Calu3 (cell line): ENCODE measurements at regions not wholly inside any gene's neighbourhood (a gene's known extent, or its start where the extent isn't known, plus 50 kb on each side); places are given as distances from the start of the nearest gene placed in this dataset.

Experiments
- BruUV-seq: library from RNA; stranded (reverse); fragments of 400-500 nt; replicated peaks from 2 replicates; lab custom pipeline; 2021; lab: Mats Ljungman, UMichigan
- CTCF ChIA-PET: fragments of 300-600 bp; sonication (Branson Sonifier 250); formaldehyde crosslinking; loops from one replicate; lab custom pipeline; 2022; ENCODE audit warnings: antibody characterized with exemption; lab: Charles Lee
- DNase-seq: peaks from one replicate; pipeline ENCODE4 v3.0.0; 2022
- H3K27ac Mint-ChIP-seq: one replicate; pipeline ENCODE4 v1.8.0; 2022; ENCODE audit warnings: mixed read lengths; ENCODE audit not compliant: unreplicated experiment
- H3K27me3 Mint-ChIP-seq: one replicate; pipeline ENCODE4 v1.8.0; 2022; ENCODE audit warnings: mixed read lengths; ENCODE audit not compliant: unreplicated experiment
- H3K36me3 Mint-ChIP-seq: one replicate; pipeline ENCODE4 v1.8.0; 2022; ENCODE audit warnings: mild to moderate bottlenecking, moderate library complexity, mixed read lengths; ENCODE audit not compliant: insufficient read depth, unreplicated experiment
- H3K4me1 Mint-ChIP-seq: one replicate; pipeline ENCODE4 v1.8.0; 2022; ENCODE audit warnings: mild to moderate bottlenecking, low read depth, mixed read lengths; ENCODE audit not compliant: unreplicated experiment
- H3K4me3 Mint-ChIP-seq: one replicate; pipeline ENCODE4 v1.8.0; 2022; ENCODE audit warnings: mild to moderate bottlenecking, low read depth, moderate library complexity, mixed read lengths; ENCODE audit not compliant: unreplicated experiment
- H3K9me3 Mint-ChIP-seq: one replicate; pipeline ENCODE4 v1.8.0; 2022; ENCODE audit warnings: low read depth, mixed read lengths; ENCODE audit not compliant: unreplicated experiment
- intact Hi-C: fragments of 100-400 bp; cut with micrococcal nuclease; formaldehyde crosslinking; loops from one replicate; pipeline ENCODE4 v1.10.0; 2022; ENCODE audit not compliant: unreplicated experiment
- TF ChIP-seq, protein P1 (sequence below): fragments of 200-600 bp; IDR thresholded peaks from one replicate; pipeline ENCODE4 v1.8.0; 2022; ENCODE audit warnings: antibody characterized with exemption; ENCODE audit not compliant: unreplicated experiment

DNA sequence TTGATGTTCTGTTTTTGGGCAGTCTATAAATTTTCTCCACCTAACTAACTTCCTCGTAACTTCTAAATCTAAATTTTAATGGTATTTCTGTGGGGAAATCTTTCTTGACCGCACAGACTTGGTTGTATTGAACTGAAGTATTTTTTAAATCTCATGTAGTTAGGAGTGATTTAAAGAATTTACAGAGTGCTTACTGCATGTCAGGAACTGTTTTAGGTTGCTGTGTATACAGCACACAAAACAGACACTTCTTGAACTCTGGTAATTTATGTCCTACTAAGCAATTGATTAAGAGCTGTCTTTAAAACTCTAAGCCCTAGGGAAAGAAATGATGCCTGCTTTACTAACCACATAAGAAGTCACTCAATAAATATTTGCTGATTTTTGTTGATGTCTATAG lies 1350.2 kb downstream of the ZPLD1 start:
- CTCF ChIA-PET: no interaction called here
- H3K27me3 Mint-ChIP-seq: no peaks in the 10 kb centered on the region
- no peak overlapping the region for H3K4me3 Mint-ChIP-seq
- H3K27ac Mint-ChIP-seq: no peak overlapping the region
- no peak for DNase-seq
- intact Hi-C loops: no loop called here
- no peaks in the 10 kb centered on the region for H3K4me1 Mint-ChIP-seq
- no peaks in the 10 kb centered on the region for H3K36me3 Mint-ChIP-seq
- TF ChIP-seq, protein P1, sequence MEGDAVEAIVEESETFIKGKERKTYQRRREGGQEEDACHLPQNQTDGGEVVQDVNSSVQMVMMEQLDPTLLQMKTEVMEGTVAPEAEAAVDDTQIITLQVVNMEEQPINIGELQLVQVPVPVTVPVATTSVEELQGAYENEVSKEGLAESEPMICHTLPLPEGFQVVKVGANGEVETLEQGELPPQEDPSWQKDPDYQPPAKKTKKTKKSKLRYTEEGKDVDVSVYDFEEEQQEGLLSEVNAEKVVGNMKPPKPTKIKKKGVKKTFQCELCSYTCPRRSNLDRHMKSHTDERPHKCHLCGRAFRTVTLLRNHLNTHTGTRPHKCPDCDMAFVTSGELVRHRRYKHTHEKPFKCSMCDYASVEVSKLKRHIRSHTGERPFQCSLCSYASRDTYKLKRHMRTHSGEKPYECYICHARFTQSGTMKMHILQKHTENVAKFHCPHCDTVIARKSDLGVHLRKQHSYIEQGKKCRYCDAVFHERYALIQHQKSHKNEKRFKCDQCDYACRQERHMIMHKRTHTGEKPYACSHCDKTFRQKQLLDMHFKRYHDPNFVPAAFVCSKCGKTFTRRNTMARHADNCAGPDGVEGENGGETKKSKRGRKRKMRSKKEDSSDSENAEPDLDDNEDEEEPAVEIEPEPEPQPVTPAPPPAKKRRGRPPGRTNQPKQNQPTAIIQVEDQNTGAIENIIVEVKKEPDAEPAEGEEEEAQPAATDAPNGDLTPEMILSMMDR: no peak
- no peaks in the 10 kb centered on the region for H3K9me3 Mint-ChIP-seq
- BruUV-seq: no TSS peak

DNA sequence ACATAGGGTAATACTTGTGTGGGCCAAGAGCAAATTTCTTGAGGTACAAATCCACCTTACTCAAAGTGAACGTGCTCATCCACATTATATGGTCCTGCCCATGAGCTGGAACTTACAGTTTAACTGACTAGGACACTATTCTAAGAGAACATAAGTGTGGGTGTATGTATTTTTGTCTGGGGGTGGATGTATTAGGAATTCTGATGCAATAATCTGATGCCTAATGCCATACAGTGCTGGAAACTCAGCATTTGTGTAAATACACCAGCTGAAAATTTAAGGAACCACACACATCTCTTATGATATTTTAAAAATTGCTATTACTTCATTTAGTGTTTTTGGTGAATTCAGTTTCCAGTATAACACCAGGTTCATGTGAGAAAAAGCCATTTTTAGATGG lies 1350.7 kb downstream of the ZPLD1 start:
- Mint-ChIP-seq H3K4me1 (no peaks in the 10 kb centered on the region), H3K36me3 (no peaks in the 10 kb centered on the region), H3K27ac (no peak overlapping the region), H3K4me3 (no peak overlapping the region), H3K27me3 (no peaks in the 10 kb centered on the region), H3K9me3 (no peaks in the 10 kb centered on the region)
- no TSS peak for BruUV-seq
- DNase-seq: no peak
- CTCF ChIA-PET: no interaction called here
- TF ChIP-seq, protein P1: no peak
- intact Hi-C loops: no loop called here

DNA sequence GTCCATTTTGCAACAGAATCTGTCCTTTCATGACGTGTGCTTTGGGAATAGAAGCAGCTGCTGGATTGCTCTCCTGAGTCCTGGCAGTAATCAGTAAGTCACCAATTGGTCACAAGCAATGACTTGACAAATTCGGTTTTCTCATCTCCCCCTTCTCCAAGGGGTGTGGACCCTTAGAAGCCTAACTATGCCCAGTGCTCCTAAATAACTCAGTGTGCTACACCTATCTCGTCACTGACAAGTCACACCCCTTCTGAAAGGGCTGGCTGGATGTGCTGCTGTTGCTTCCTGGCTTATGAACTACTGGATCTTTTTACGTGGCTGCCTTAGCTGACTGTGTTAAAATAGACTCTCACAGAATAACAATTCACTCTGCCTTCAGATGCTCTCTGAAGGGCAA lies 1351.5 kb downstream of the ZPLD1 start:
- H3K9me3 Mint-ChIP-seq: no peaks in the 10 kb centered on the region
- H3K4me1 Mint-ChIP-seq: no peaks in the 10 kb centered on the region
- TF ChIP-seq, protein P1: no peak
- intact Hi-C loops: no loop called here
- CTCF ChIA-PET: no interaction called here
- H3K36me3 Mint-ChIP-seq: no peaks in the 10 kb centered on the region
- no peak overlapping the region for H3K27ac Mint-ChIP-seq
- no TSS peak for BruUV-seq
- no peak for DNase-seq
- H3K27me3 Mint-ChIP-seq: no peaks in the 10 kb centered on the region
- no peak overlapping the region for H3K4me3 Mint-ChIP-seq

- Mint-ChIP-seq H3K27me3 (no peaks in the 10 kb centered on the region), H3K27ac (no peak overlapping the region), H3K4me3 (no peak overlapping the region), H3K4me1 (no peaks in the 10 kb centered on the region), H3K36me3 (no peaks in the 10 kb centered on the region), H3K9me3 (no peaks in the 10 kb centered on the region)
- intact Hi-C loops: no loop called here
- CTCF ChIA-PET: no interaction called here
- no TSS peak for BruUV-seq
- DNase-seq: no peak
- TF ChIP-seq, protein P1: no peak
Measured at GRCh38 chr3:103787164-103787871, 1352.5 kb downstream of the ZPLD1 start.
